K562 (cell line): ENCODE measurements at regions not wholly inside any gene's neighbourhood (a gene's known extent, or its start where the extent isn't known, plus 50 kb on each side); places are given as distances from the start of the nearest gene placed in this dataset.

Experiments
- ATAC-seq: fragments of 200-7000 bp; cut with Tn5 transposase; 3 replicates; pipeline ENCODE4 v1.9.1; 2020; ENCODE audit warnings: moderate library complexity
- BruUV-seq: library from RNA; stranded (reverse); fragments of 400-500 nt; replicated peaks from 2 replicates; lab custom pipeline; 2021; lab: Mats Ljungman, UMichigan
- CTCF ChIA-PET: fragments of 300-600 bp; formaldehyde crosslinking; extraction: SDS; loops from one replicate; lab custom pipeline; 2021; ENCODE audit warnings: low intra/inter-chr PET ratio; lab: Yijun Ruan, JAX
- POLR2A ChIA-PET: fragments of 300-600, 350-650 bp; sonication (Branson Sonifier 250); formaldehyde crosslinking; extraction: SDS; loops from one replicate; lab custom pipeline; 2021; ENCODE audit warnings: antibody characterized with exemption, inconsistent platforms; lab: Yijun Ruan, JAX
- DNase-seq, 4 experiments: peaks; one replicate each; pipeline versions ENCODE4 v3.0.0 to v3.0.0-alpha.2; 2011 to 2018; ENCODE audit warnings: low spot score in 3 of 4, mixed read lengths in 3 of 4; ENCODE audit errors: extremely low read depth in 1 of 4
- FAIRE-seq: peaks from 2 replicates; lab custom pipeline; 2011; peaks lifted over from hg19 to GRCh38; lab: Jason Lieb, UNC
- H2AFZ ChIP-seq: 2 replicates; pipeline ENCODE4 v1.6.0; 2011; ENCODE audit warnings: low read depth, low read length, control low read depth, inconsistent platforms
- H3K27ac ChIP-seq: fragments of 200-600 bp; 3 replicates; pipeline ENCODE4 v1.8.0; 2011; ENCODE audit warnings: low read depth, mild to moderate bottlenecking, control low read depth, inconsistent platforms, low read length, moderate library complexity, mixed read lengths; ENCODE audit errors: extremely low read depth
- H3K27me3 ChIP-seq, 2 experiments: fragments of 300-600 bp in 1 of 2; 2 replicates in 1 of 2; 3 replicates in 1 of 2; pipeline versions ENCODE4 v1.6.0 to v1.8.0; 2011; ENCODE audit warnings: inconsistent platforms in 2 of 2, low read length in 2 of 2, mild to moderate bottlenecking in 1 of 2, mixed read lengths in 1 of 2, moderate library complexity in 1 of 2; ENCODE audit not compliant: control insufficient read depth in 2 of 2, insufficient read depth in 2 of 2
- H3K36me3 ChIP-seq: fragments of 300-600 bp; 3 replicates; pipeline ENCODE4 v1.8.0; 2011; ENCODE audit warnings: mild to moderate bottlenecking, low read length, inconsistent platforms; ENCODE audit not compliant: control insufficient read depth, insufficient read depth
- H3K4me1 ChIP-seq, 2 experiments: fragments of 200-600 bp in 1 of 2; replicated peaks in 1 of 2; 2 replicates in 1 of 2; 3 replicates in 1 of 2; pipeline versions ENCODE4 v1.5.1 to v1.8.0; 2011; ENCODE audit warnings: inconsistent platforms in 2 of 2, low read length in 2 of 2, mild to moderate bottlenecking in 1 of 2, mixed read lengths in 1 of 2, moderate library complexity in 1 of 2; ENCODE audit not compliant: control insufficient read depth in 2 of 2, insufficient read depth in 2 of 2
- H3K4me2 ChIP-seq: 2 replicates; pipeline ENCODE4 v1.6.1; 2011; ENCODE audit warnings: low read length, control low read depth, inconsistent platforms, mixed read lengths; ENCODE audit not compliant: insufficient read depth
- H3K4me3 ChIP-seq: fragments of 200-600 bp; sonication (generic), shearing (Covaris generic); 2 replicates; pipeline ENCODE4 v1.5.1; 2016; ENCODE audit warnings: control low read depth, inconsistent platforms
- H3K79me2 ChIP-seq: fragments of 200-600 bp; 3 replicates; pipeline ENCODE4 v1.8.0; 2011; ENCODE audit warnings: low read length, inconsistent platforms; ENCODE audit not compliant: control insufficient read depth, insufficient read depth
- H3K9ac ChIP-seq, 2 experiments: 2 replicates each; pipeline versions ENCODE4 v1.6.0 to v1.6.1; 2011; ENCODE audit warnings: low read depth in 2 of 2, low read length in 2 of 2, control low read depth in 1 of 2, inconsistent platforms in 1 of 2, mild to moderate bottlenecking in 1 of 2, mixed read lengths in 1 of 2; ENCODE audit not compliant: insufficient read depth in 1 of 2
- H3K9me1 ChIP-seq: one replicate; pipeline ENCODE4 v1.6.0; 2011; ENCODE audit warnings: inconsistent platforms, mild to moderate bottlenecking, low read length, moderate library complexity; ENCODE audit not compliant: control insufficient read depth, insufficient read depth
- H3K9me3 ChIP-seq: replicated peaks from 2 replicates; pipeline ENCODE4 v1.5.1; 2011; ENCODE audit warnings: low read depth, low read length, inconsistent platforms; ENCODE audit not compliant: control insufficient read depth, insufficient read depth
- H4K20me1 ChIP-seq: replicated peaks from 2 replicates; pipeline ENCODE4 v1.6.1; 2011; ENCODE audit warnings: low read length, inconsistent platforms, mixed read lengths; ENCODE audit not compliant: control insufficient read depth, insufficient read depth
- CEBPG ChIP-seq, 3 experiments: fragments of 200-800 bp in 1 of 3; sonication (Bioruptor generic) in 1 of 3; sonication (generic) in 1 of 3; formaldehyde crosslinking in 1 of 3; IDR thresholded peaks in 2 of 3; conservative IDR thresholded peaks in 1 of 3; 2 replicates each; pipeline versions ENCODE4 v1.6.1 to v1.8.0; 2016 to 2022; ENCODE audit warnings: missing compliant biosample characterization in 2 of 3, missing genetic modification characterization in 2 of 3, mild to moderate bottlenecking in 1 of 3, missing genetic modification reagents in 1 of 3
- CHD1 ChIP-seq: fragments of 200-600 bp; sonication (generic); IDR thresholded peaks from one replicate; pipeline ENCODE4 v1.6.1; 2012; ENCODE audit warnings: mild to moderate bottlenecking, moderate library complexity, low read length, inconsistent platforms
- TARDBP ChIP-seq: fragments of 450-650 bp; IDR thresholded peaks from 2 replicates; pipeline ENCODE4 v1.6.1; 2016
- ZNF583 ChIP-seq: fragments of 250-450 bp; sonication (Bioruptor Pico); IDR thresholded peaks from 2 replicates; pipeline ENCODE4 v1.4.0; 2020
- WGBS: fragments of 100-300 bp; shearing (Covaris generic); methylation state at CpG from one replicate; pipeline ENCODE4 v1.1.6; 2016; ENCODE audit warnings: low coverage, mixed read lengths; ENCODE audit not compliant: insufficient coverage; ENCODE audit errors: missing lambda C conversion rate; 5-methylcytosine and 5-hydroxymethylcytosine counted together
- in situ Hi-C: fragments of 300-500 bp; cut with MboI; formaldehyde crosslinking; loops from 4 replicates; pipeline ENCODE4 v1.15.0; 2018; ENCODE audit warnings: inconsistent platforms, mixed read lengths
- intact Hi-C: fragments of 100-400 bp; cut with micrococcal nuclease; formaldehyde crosslinking; loops from 2 replicates; pipeline ENCODE4 v1.14.2; 2022
- TF ChIP-seq, protein P1 (sequence below), 2 experiments: fragments of 450-650 bp in 1 of 2; sonication (generic) in 1 of 2; formaldehyde crosslinking in 1 of 2; IDR thresholded peaks in 1 of 2; conservative IDR thresholded peaks in 1 of 2; 2 replicates each; pipeline versions ENCODE4 v1.6.1 to v1.8.1; 2016 to 2023; ENCODE audit warnings: mild to moderate bottlenecking in 2 of 2, moderate library complexity in 2 of 2, inconsistent platforms in 1 of 2, missing genetic modification reagents in 1 of 2

DNA sequence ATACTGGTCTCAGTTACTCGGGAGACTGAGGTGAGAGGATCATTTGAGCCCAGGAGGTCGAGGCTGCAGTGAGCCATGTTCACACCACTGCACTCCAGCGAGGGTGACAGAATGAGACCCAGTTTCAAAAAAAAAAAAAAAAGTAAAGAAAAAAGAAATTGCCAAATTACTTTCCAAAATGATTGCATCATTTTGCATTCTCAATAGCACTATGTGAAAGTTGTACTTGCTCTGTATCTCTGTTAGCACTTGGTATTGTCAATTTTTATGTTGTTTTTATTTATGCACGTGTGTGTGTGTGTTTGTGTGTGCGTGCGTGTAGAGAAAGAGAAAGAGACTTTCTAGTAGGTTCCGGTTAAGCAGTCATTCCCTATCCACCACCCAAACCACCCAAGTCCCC lies 328.4 kb downstream of the RAB3C start:
- Histone ChIP-seq H3K4me1 (no peaks in the 10 kb centered on the region), H4K20me1 (no peaks in the 10 kb centered on the region), H3K36me3 (no peaks in the 10 kb centered on the region), H3K27ac (no peak overlapping the region), H3K9me1 (no peaks in the 10 kb centered on the region), H3K27me3 (no peaks in the 10 kb centered on the region), H2AFZ (no peak overlapping the region), H3K4me2 (no peak overlapping the region), H3K9ac (no peak overlapping the region), H3K79me2 (no peaks in the 10 kb centered on the region), H3K9me3 (no peaks in the 10 kb centered on the region), H3K4me3 (no peak overlapping the region)
- no peak for ATAC-seq
- DNase-seq, result no peak
- TF ChIP-seq, protein P1, sequence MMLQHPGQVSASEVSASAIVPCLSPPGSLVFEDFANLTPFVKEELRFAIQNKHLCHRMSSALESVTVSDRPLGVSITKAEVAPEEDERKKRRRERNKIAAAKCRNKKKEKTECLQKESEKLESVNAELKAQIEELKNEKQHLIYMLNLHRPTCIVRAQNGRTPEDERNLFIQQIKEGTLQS (IDR thresholded peaks at IDR 0.05), result peak; percentile 21; the same call in 1 of the 2 replicates
- TF ChIP-seq, protein P1 (CRISPR knock-in tag; conservative IDR thresholded peaks at IDR 0.05), result no peak
- TF ChIP-seq ZNF583 (CRISPR knock-in tag) (no peak), CHD1 (no peak), CEBPG (CRISPR knock-in tag; IDR thresholded peaks at IDR 0.05) (no peak), CEBPG (tag; conservative IDR thresholded peaks at IDR 0.05 in 1 of 2, IDR thresholded peaks at IDR 0.05 in 1 of 2) (peak in 1 of 2 experiments; percentile 55; a peak in 1 of 4 replicates), TARDBP (no peak)
- in situ Hi-C loops, result no loop called here
- 4% methylated on average over 7 of the region's 7 CpGs for whole genome bisulfite sequencing
- FAIRE-seq, result no peak
- POLR2A ChIA-PET, result no interaction called here
- BruUV-seq, result no TSS peak
- intact Hi-C loops, result no loop called here
- CTCF ChIA-PET, result no interaction called here
